ENCODE measurements at regions not wholly inside any gene's neighbourhood (a gene's known extent, or its start where the extent isn't known, plus 50 kb on each side); places are given as distances from the start of the nearest gene placed in this dataset.
A peak's percentile ranks its signal among the peaks of the same experiment; 100 is the strongest.

- no TSS peak for BruUV-seq (replicated peaks)
- Histone ChIP-seq H3K4me3 (no peak overlapping the region), H3K27me3 (replicated peaks in 1 of 2; ENCODE audit: control insufficient read depth in 2 of 2, insufficient read depth in 2 of 2, low read length in 1 of 2) (no peaks in the 10 kb centered on the region), H3K4me1 (ENCODE audit: control insufficient read depth, insufficient read depth, low read length) (no peaks in the 10 kb centered on the region), H3K9me3 (replicated peaks; ENCODE audit: control insufficient read depth, insufficient read depth, low read length) (no peaks in the 10 kb centered on the region), H3K9ac (ENCODE audit: control insufficient read depth, insufficient read depth, low read length) (no peak overlapping the region), H3K79me2 (ENCODE audit: control insufficient read depth, insufficient read depth, low read length) (no peaks in the 10 kb centered on the region), H3K4me2 (ENCODE audit: control insufficient read depth, insufficient read depth) (no peak overlapping the region), H3K36me3 (ENCODE audit: control insufficient read depth in 2 of 2, insufficient read depth in 2 of 2, low read length in 1 of 2) (no peaks in the 10 kb centered on the region), H4K20me1 (ENCODE audit: control insufficient read depth, insufficient read depth) (no peaks in the 10 kb centered on the region), H2AFZ (ENCODE audit: control insufficient read depth, low read depth, low read length) (no peak overlapping the region), H3K27ac (ENCODE audit: control insufficient read depth, insufficient read depth) (no peak overlapping the region)
- SMC1A ChIA-PET (ENCODE audit: uncharacterized antibody, unreplicated experiment), result no interaction called here
- no peak for TF ChIP-seq PKNOX1 (IDR thresholded peaks at IDR 0.05)
- TF ChIP-seq ZNF207 (IDR thresholded peaks at IDR 0.05; ENCODE audit: borderline replicate concordance), result no peak
- ATAC-seq (no peak), DNase-seq (ENCODE audit: low read depth, low spot score) (no peak), FAIRE-seq (no peak)
- POLR2A ChIA-PET, result interaction anchor here (0.7 kb wide), 1 partner anchor 231 kb away, joined by 4 read pairs; no protein-coding TSS in a partner anchor
- in situ Hi-C loops (cut with MboI), result no loop called here
- intact Hi-C loops (cut with micrococcal nuclease; ENCODE audit: unreplicated experiment), result no loop called here
- CTCF ChIA-PET, result interaction anchor here (0.6 to 1.4 kb wide), 2 partner anchors 14 to 142 kb away, joined by 3 read pairs; no protein-coding TSS in a partner anchor
- RAD21 ChIA-PET (ENCODE audit: unreplicated experiment), result no interaction called here
- WGBS (ENCODE audit: insufficient coverage, insufficient replicate concordance, low lambda C conversion rate, missing lambda C conversion rate), result 25% methylated on average over 2 of the region's 2 CpGs
These were observed 110.9 kb upstream of the GALNT15 start for GRCh38 chr3:16063603-16064002.

GRCh38 chr3:16064642-16065414, 109.7 kb upstream of the GALNT15 start:
- FAIRE-seq, result peak; percentile 13
- ChIA-PET SMC1A (ENCODE audit: uncharacterized antibody, unreplicated experiment) (interaction anchor here (0.7 kb wide), 1 partner anchor 17 kb away, joined by 3 read pairs; no protein-coding TSS in a partner anchor), RAD21 (ENCODE audit: unreplicated experiment) (no interaction called here), CTCF (interaction anchor here (1.4 to 1.5 kb wide), 2 partner anchors 16 to 114 kb away, joined by 3 read pairs; no protein-coding TSS in a partner anchor), POLR2A (no interaction called here)
- Histone ChIP-seq H3K9ac (ENCODE audit: control insufficient read depth, insufficient read depth, low read length) (no peak overlapping the region), H3K4me2 (ENCODE audit: control insufficient read depth, insufficient read depth) (no peak overlapping the region), H3K9me3 (replicated peaks; ENCODE audit: control insufficient read depth, insufficient read depth, low read length) (no peaks in the 10 kb centered on the region), H4K20me1 (ENCODE audit: control insufficient read depth, insufficient read depth) (no peaks in the 10 kb centered on the region), H3K4me1 (ENCODE audit: control insufficient read depth, insufficient read depth, low read length) (no peaks in the 10 kb centered on the region), H3K79me2 (ENCODE audit: control insufficient read depth, insufficient read depth, low read length) (no peaks in the 10 kb centered on the region), H2AFZ (ENCODE audit: control insufficient read depth, low read depth, low read length) (no peak overlapping the region), H3K27ac (ENCODE audit: control insufficient read depth, insufficient read depth) (no peak overlapping the region), H3K4me3 (no peak overlapping the region), H3K27me3 (replicated peaks in 1 of 2; ENCODE audit: control insufficient read depth in 2 of 2, insufficient read depth in 2 of 2, low read length in 1 of 2) (no peaks in the 10 kb centered on the region), H3K36me3 (ENCODE audit: control insufficient read depth in 2 of 2, insufficient read depth in 2 of 2, low read length in 1 of 2) (no peaks in the 10 kb centered on the region)
- BruUV-seq (replicated peaks), result no TSS peak
- intact Hi-C loops (cut with micrococcal nuclease; ENCODE audit: unreplicated experiment), result no loop called here
- 54% methylated on average over 3 of the region's 3 CpGs for WGBS (ENCODE audit: insufficient coverage, insufficient replicate concordance, low lambda C conversion rate, missing lambda C conversion rate)
- no peak for ATAC-seq
- no peak for TF ChIP-seq NFYA (IDR thresholded peaks at IDR 0.05; ENCODE audit: borderline replicate concordance, low read depth, low read length)
- no peak for TF ChIP-seq FOXM1 (IDR thresholded peaks at IDR 0.05; ENCODE audit: low read depth, low read length)
- TF ChIP-seq TAF1 (IDR thresholded peaks at IDR 0.05; ENCODE audit: borderline replicate concordance, low read depth, low read length), result no peak
- TF ChIP-seq PRDM15 (CRISPR knock-in tag; IDR thresholded peaks at IDR 0.05), result no peak
- no peak for DNase-seq (ENCODE audit: low read depth, low spot score)
- in situ Hi-C loops (cut with MboI), result no loop called here

All from GM12878 (cell line).